Breast epithelium (tissue), 3 donors: ENCODE measurements at regions not wholly inside any gene's neighbourhood (a gene's known extent, or its start where the extent isn't known, plus 50 kb on each side); places are given as distances from the start of the nearest gene placed in this dataset.

ENCODE experiments used
- POLR2A ChIP-seq: fragments of 450-650 bp; IDR thresholded peaks from one replicate; pipeline ENCODE4 v1.6.1; 2016; ENCODE audit warnings: antibody characterized with exemption, mild to moderate bottlenecking, moderate library complexity
- POLR2AphosphoS5 ChIP-seq, 3 donors: sonication (generic); formaldehyde crosslinking; IDR thresholded peaks; one replicate each; pipeline ENCODE4 v1.6.1; 2017; ENCODE audit warnings: antibody characterized with exemption in 3 of 3

- no peak for TF ChIP-seq POLR2A
- no peak for TF ChIP-seq POLR2AphosphoS5 (IDR thresholded peaks at IDR 0.05)
These were observed 50.0 kb upstream of the SLC22A23 start for GRCh38 chr6:3506751-3507383.
